NCI-H524 (cell line): ENCODE measurements at regions not wholly inside any gene's neighbourhood (a gene's known extent, or its start where the extent isn't known, plus 50 kb on each side); places are given as distances from the start of the nearest gene placed in this dataset.
"Not testable (repeated sequence)": the region's sequence is repeated elsewhere in the genome, so short reads cannot be mapped to it uniquely, and the experiment has no call there.

ENCODE experiments used
- DNase-seq, 2 experiments: peaks; one replicate each; lab custom pipeline; 2025; lab: John Stamatoyannopoulos, UW

DNA sequence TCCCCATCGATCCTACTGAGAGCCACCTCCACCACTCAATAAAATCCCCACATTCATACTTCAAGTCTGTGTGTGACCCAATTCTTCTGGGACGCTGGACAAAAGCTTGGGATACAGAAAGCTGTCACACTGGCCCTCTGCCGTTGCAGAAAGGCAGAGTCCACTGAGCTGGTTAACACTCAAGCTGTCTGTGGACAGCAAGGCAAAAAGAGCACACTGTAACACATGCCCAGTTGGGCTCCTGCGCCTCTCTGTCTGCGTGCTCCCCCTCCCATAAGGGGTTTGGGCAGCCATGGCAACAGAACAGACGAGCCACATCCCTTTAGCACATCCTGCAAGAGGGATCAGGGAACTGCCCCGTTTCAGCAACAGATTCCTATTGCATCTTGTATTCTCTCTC, 106.9 kb upstream of the RGPD4 start:
- peak in 1 of 2 experiments; percentile 50 for DNase-seq

- no peak for DNase-seq
Observed at GRCh38 chr2:107721178-107721577, 105.5 kb upstream of the RGPD4 start.

GRCh38 chr2:107721586-107721985, 105.1 kb upstream of the RGPD4 start:
- no peak for DNase-seq

DNA sequence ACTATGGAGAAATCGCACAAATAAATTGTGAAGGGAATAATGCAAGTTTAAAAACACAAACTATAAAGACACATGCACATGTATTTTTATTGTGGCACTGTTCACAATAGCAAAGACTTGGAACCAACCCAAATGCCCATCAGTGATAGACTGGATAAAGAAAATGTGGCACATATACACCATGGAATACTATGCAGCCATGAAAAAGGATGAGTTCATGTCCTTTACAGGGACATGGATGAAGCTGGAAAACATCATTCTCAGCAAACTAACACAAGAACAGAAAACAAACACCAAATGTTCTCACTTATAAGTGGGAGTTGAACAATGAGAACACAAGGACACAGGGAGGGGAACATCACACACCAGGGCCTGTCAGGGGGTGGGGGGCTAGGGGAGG, 100.9 kb upstream of the RGPD4 start:
- DNase-seq: not testable (repeated sequence)

GRCh38 chr2:107727318-107727717, 99.4 kb upstream of the RGPD4 start:
- no peak for DNase-seq

- DNase-seq: no peak
Observed at GRCh38 chr2:107728586-107728985, 98.1 kb upstream of the RGPD4 start.

GRCh38 chr2:107729440-107729839, 97.3 kb upstream of the RGPD4 start:
- no peak for DNase-seq

GRCh38 chr2:107730898-107731297, 95.8 kb upstream of the RGPD4 start:
- no peak for DNase-seq

DNA sequence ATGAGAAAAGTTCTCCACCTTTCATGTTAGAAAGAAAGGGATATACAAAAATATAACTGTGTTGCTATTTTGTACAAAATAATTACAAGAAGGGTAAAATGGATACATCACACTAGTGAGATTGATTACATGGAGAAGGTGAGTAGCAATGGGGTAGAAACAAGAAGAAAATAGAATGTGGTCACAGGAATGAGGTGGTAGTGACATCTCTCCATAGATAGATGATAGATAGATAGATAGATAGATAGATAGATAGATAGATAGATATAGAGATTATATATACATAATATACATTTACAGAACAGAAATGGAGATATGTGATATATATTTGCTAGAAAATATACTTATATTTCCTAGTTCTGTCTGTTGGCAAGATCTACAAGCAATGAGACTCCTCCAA, 95.3 kb upstream of the RGPD4 start:
- no peak for DNase-seq

DNA sequence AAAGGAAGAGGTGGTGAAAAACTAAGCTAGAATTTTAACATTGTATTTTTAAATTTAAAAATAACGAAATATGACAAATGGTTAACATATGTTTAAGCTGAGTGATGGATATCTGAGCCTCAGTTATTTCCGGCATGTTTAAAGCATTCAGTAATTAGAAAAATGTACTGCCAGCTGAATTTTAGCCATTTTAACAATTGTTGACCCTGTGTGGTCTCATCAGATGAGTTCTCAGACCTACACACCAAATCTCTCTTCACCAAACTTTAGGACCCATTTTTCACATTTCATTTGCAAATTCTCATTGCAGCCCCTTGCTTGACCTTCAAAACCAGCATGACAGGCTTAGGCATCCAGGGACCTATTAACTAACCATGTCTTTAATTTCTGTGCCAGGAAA, 91.5 kb upstream of the RGPD4 start:
- DNase-seq: no peak

DNA sequence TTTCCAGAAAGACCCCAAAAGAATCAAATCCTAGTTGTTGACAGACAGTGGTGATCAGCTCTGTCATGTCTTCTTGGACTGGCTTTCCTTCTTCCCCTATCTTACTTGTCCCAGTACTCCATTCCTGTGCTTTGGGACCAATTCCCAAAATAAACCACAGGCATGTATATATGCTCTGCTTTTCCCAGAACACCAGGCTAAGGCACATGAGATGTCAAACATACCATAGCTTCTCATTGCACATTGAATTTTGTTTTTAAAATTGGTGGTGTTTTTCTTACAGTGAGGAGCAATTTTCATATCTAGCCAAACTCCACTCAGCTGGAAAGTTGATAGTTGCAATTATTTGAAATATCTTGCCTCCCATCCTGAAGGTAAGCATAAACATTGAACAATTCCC, 88.9 kb upstream of the RGPD4 start:
- no peak for DNase-seq

DNA sequence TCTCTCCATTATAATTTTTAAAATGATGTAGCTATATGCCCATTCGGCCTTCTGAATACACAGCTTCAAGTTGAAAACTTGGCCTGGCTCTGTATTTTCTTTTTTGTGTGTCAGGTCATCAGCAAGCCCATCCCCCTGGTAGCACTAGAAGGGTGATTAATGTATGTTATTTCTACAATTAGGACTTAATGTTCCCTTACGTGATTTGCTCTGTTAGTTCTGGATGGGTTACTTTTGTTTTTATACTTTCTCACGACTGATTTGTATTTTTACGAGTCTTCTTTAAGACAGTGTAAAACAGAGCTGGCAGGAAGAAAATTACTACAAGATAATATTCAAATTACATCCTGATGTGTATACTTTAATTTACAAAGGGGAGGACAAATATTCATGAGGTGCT, 88.4 kb upstream of the RGPD4 start:
- no peak for DNase-seq

- DNase-seq: no peak
Observed at GRCh38 chr2:107740300-107740699, 86.4 kb upstream of the RGPD4 start.

GRCh38 chr2:107742460-107743027, 84.1 kb upstream of the RGPD4 start:
- DNase-seq: no peak

- no peak for DNase-seq
Observed at GRCh38 chr2:107743274-107743673, 83.4 kb upstream of the RGPD4 start.

- DNase-seq: no peak
Observed at GRCh38 chr2:107745100-107745499, 81.6 kb upstream of the RGPD4 start.

GRCh38 chr2:107746552-107747198, 80.0 kb upstream of the RGPD4 start:
- not testable (repeated sequence) for DNase-seq

- not testable (repeated sequence) for DNase-seq
Observed at GRCh38 chr2:107747199-107747963, 79.3 kb upstream of the RGPD4 start.

- DNase-seq: no peak
Observed at GRCh38 chr2:107747964-107748583, 78.6 kb upstream of the RGPD4 start.

- no peak for DNase-seq
Observed at GRCh38 chr2:107751936-107752335, 74.8 kb upstream of the RGPD4 start.

DNA sequence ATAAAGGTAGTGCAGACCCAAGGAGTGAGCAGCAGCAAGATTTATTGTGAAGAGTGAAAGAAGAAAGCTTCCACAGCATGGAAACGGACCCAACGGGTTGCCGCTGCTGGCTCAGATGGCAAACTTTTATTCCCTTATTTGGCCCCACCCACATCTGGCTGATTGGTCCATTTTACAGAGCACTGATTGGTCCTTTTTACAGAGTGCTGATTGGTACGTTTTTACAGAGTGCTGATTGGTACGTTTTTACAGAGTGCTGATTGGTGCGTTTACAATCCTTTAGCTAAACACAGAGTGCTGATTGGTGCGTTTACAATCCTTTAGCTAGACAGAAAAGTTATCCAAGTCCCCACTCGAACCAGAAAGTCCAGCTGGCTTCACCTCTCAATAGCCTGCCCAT, 72.9 kb upstream of the RGPD4 start:
- DNase-seq: not testable (repeated sequence)

DNA sequence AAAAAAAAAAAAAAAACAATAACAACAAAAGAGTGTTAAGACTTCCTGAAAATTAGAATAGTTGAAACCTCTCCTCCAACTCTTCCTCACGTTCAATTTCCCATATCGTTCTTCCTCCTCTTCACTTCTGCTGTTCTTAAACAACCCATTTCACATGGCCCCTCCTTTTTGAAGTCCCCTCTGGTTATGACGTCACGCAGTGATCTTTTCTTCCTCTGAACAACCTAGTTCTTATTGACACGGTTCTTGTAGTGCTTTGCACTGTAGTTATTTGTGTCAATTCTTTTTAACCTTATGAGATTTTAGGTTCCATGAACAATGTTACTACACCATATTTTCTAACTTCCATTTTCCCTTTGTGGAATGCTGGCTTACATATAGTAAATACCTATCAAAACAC, 69.5 kb upstream of the RGPD4 start:
- no peak for DNase-seq
